SK-N-MC (cell line): ENCODE measurements at regions not wholly inside any gene's neighbourhood (a gene's known extent, or its start where the extent isn't known, plus 50 kb on each side); places are given as distances from the start of the nearest gene placed in this dataset.

ENCODE experiments used
- DNase-seq: peaks from one replicate; pipeline ENCODE4 v3.0.0-alpha.2; 2011; ENCODE audit warnings: low read depth, low spot score
- H3K27ac ChIP-seq: fragments of 200-600 bp; sonication (generic); 2 replicates; pipeline ENCODE4 v1.5.1; 2016; ENCODE audit warnings: mixed run types
- H3K36me3 ChIP-seq: fragments of 200-600 bp; sonication (generic); 2 replicates; pipeline ENCODE4 v1.6.1; 2017; ENCODE audit warnings: antibody characterized with exemption, low read length, mixed read lengths; ENCODE audit not compliant: insufficient read depth
- H3K4me3 ChIP-seq: fragments of 200-600 bp; sonication (generic); 2 replicates; pipeline ENCODE4 v1.5.1; 2016
- H3K9ac ChIP-seq: fragments of 200-600 bp; sonication (generic); 2 replicates; pipeline ENCODE4 v1.8.0; 2017; ENCODE audit warnings: mixed run types, mixed read lengths; ENCODE audit not compliant: insufficient read length
- H3K9me3 ChIP-seq: fragments of 200-600 bp; sonication (generic); 2 replicates; pipeline ENCODE4 v1.6.1; 2017; ENCODE audit warnings: low read depth, mild to moderate bottlenecking, antibody characterized with exemption, low read length, moderate library complexity, mixed read lengths
- EZH2 ChIP-seq: fragments of 200-600 bp; sonication (generic); IDR thresholded peaks from one replicate; pipeline ENCODE4 v1.6.1; 2017; ENCODE audit warnings: antibody characterized with exemption
- FOXP2 ChIP-seq: optimal IDR thresholded peaks from 2 replicates; pipeline ENCODE3; 2011; ENCODE audit warnings: mild to moderate bottlenecking, moderate library complexity; ENCODE audit not compliant: insufficient read depth; ENCODE audit errors: extremely low read length, control extremely low read depth
- POLR2AphosphoS5 ChIP-seq: IDR thresholded peaks from 2 replicates; pipeline ENCODE4 v1.6.1; 2012; ENCODE audit warnings: mild to moderate bottlenecking, low read depth, low read length, borderline replicate concordance

- peak overlapping the region; percentile 64 for H3K27ac ChIP-seq
- TF ChIP-seq POLR2AphosphoS5 (no peak), FOXP2 (no peak), EZH2 (no peak)
Observed at GRCh38 chr7:116395141-116395791, 104.3 kb upstream of the CAV2 start.

DNA sequence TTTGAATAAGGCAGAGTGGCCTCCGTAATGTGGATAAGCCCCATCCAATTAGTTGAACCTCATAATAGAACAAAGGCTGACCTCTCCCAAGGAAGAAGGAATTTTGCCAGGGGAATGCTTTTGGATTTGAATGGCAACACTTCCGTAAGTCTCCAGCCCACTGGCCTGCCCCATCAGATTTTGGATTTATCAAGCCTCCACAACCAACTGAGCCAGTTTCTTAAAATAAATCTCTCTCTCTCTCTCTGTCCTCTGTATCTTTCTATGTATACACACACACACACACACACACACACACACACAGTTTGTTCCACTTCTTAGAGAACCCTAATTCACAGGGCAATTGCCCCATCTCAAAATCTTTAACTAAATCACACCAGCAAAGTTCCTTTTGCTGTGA, 100.9 kb upstream of the CAV2 start:
- Histone ChIP-seq H3K27ac (no peak overlapping the region), H3K36me3 (no peaks in the 10 kb centered on the region), H3K9ac (no peak overlapping the region), H3K4me3 (no peak overlapping the region), H3K9me3 (peaks cover 6% of the 10 kb centered on the region; the same call in 1 of the 2 replicates)
- TF ChIP-seq POLR2AphosphoS5: no peak
- no peak for TF ChIP-seq FOXP2
- TF ChIP-seq EZH2: no peak
- no peak for DNase-seq

More at GRCh38 chr7:116395141-116395791, 104.3 kb upstream of the CAV2 start:
- no peak overlapping the region for H3K9ac ChIP-seq
- no peak for DNase-seq
- 0 out of 2 replicates have a peak overlapping the region, but pooled peaks have one; percentile 4 for H3K4me3 ChIP-seq
- peaks cover 6% of the 10 kb centered on the region; the same call in 1 of the 2 replicates for H3K9me3 ChIP-seq
- no peaks in the 10 kb centered on the region for H3K36me3 ChIP-seq

DNA sequence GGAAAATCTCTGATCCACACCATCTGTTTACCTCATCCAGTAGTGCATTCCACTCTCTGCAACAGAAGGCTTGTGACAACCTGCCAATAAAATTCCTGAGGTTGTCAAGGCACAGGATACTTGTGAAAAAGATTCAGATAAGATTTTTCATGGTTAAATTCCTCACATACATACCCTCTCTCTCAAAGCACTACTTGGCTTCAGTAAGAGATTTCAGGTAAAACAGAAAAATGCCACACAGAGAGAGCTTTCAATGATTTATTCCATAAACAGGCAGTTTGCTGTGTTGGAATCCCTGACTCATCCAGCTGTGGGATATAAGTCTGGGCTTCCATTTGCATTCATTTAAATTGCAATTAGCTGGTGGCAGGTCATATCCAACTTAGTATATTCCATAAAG, 99.7 kb upstream of the CAV2 start:
- no peak overlapping the region for H3K4me3 ChIP-seq
- TF ChIP-seq POLR2AphosphoS5 (no peak), EZH2 (no peak), FOXP2 (no peak)
- H3K9ac ChIP-seq: no peak overlapping the region
- H3K36me3 ChIP-seq: no peaks in the 10 kb centered on the region
- no peak for DNase-seq
- H3K27ac ChIP-seq: 0 out of 2 replicates have a peak overlapping the region, but pooled peaks have one; percentile 5
- peaks cover 6% of the 10 kb centered on the region; the same call in 1 of the 2 replicates for H3K9me3 ChIP-seq

DNA sequence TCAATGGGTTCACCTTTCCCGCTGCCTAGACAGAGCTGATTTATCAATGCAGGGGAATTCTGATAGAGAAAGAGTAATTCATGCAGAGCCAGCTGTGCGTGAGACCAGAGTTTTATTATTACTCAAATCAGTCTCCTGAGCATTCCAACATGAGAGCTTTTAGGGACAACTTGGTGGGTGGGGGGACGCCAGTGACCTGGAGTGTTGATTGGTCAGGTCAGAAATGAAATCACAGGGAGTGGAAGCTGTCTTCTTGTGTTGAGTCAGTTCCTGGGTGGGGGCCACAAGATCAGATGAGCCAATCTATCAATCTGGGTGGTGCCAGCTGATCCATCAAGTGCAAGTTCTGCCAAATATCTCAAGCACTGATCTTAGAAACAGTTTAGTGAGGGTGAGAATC, 99.0 kb upstream of the CAV2 start:
- TF ChIP-seq FOXP2 (no peak), POLR2AphosphoS5 (no peak), EZH2 (no peak)
- Histone ChIP-seq H3K36me3 (no peaks in the 10 kb centered on the region), H3K9me3 (peaks cover 6% of the 10 kb centered on the region; the same call in 1 of the 2 replicates), H3K9ac (no peak overlapping the region), H3K4me3 (no peak overlapping the region), H3K27ac (no peak overlapping the region)
- no peak for DNase-seq

DNA sequence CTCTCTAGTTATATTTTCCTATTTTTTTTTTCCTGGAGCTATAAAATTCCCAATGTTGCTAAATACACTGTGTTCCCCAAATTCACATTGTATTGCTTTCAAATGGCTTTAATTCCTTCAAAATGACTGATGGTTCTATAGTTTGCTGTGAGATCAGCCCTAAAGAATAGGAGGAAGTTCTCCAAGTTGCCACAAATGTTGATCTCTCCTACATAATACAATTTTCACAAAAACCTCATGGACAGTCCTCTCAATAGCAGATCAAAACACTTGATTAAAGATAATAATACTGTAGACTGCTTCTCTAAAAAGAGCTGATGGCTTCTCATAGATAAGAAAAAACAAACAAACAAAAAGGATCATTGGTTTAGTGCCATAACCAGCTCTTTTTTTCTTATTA, 97.8 kb upstream of the CAV2 start:
- DNase-seq: no peak
- Histone ChIP-seq H3K9me3 (peaks cover 6% of the 10 kb centered on the region; the same call in 1 of the 2 replicates), H3K27ac (no peak overlapping the region), H3K4me3 (no peak overlapping the region), H3K9ac (no peak overlapping the region), H3K36me3 (no peaks in the 10 kb centered on the region)
- TF ChIP-seq FOXP2 (no peak), POLR2AphosphoS5 (no peak), EZH2 (no peak)

GRCh38 chr7:116403265-116403664, 96.3 kb upstream of the CAV2 start:
- Histone ChIP-seq H3K9ac (no peak overlapping the region), H3K27ac (no peak overlapping the region), H3K4me3 (no peak overlapping the region), H3K9me3 (peaks cover 2% of the 10 kb centered on the region; the same call in 1 of the 2 replicates), H3K36me3 (no peaks in the 10 kb centered on the region)
- TF ChIP-seq EZH2 (no peak), POLR2AphosphoS5 (no peak), FOXP2 (no peak)
- no peak for DNase-seq

- Histone ChIP-seq H3K9ac (no peak overlapping the region), H3K4me3 (no peak overlapping the region), H3K27ac (no peak overlapping the region), H3K9me3 (no peaks in the 10 kb centered on the region), H3K36me3 (no peaks in the 10 kb centered on the region)
- DNase-seq: no peak
- TF ChIP-seq FOXP2: no peak
Observed at GRCh38 chr7:116404389-116404788, 95.1 kb upstream of the CAV2 start.

DNA sequence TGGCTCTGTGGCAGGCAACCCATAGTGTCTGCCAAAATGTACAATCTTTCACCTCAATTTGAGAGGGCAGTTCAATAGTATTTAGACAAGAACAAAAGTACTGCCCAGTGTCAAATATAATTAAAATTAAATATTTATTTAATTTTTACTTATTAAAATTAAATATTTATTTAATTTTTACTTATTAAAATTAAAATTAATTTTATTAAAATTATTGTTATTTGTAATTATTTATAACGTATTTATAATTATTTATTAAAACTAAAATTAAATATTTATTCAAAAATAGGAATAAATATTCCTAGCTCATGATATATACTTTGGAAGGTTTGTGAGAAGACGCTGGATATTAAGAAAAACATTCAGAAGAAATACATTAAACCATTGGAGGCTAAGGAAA, 93.7 kb upstream of the CAV2 start:
- H3K27ac ChIP-seq: no peak overlapping the region

DNA sequence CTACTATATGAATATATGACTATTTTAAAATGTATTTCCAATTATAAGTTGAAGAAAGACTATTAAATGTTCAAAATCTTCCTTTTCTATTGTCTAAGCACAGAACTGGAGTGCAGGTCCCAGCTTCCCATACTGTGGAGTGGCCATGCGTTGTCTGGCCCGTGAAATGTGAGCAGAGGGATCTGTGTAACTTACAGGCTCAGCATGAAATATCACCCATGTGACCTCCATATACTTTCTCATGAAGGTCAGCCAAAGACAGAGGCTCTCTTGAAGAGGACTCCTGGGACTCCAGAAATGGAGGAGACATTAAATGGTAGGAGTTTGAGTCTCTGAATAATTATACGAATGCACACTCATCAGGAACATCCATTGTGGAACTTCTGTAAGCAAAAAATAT, 92.4 kb upstream of the CAV2 start:
- DNase-seq: no peak
- Histone ChIP-seq H3K9me3 (no peaks in the 10 kb centered on the region), H3K4me3 (no peak overlapping the region), H3K27ac (peak overlapping the region; percentile 55), H3K9ac (no peak overlapping the region), H3K36me3 (no peaks in the 10 kb centered on the region)
- no peak for TF ChIP-seq POLR2AphosphoS5
- no peak for TF ChIP-seq EZH2
- TF ChIP-seq FOXP2: no peak

More for the DNA sequence above, 93.7 kb upstream of the CAV2 start:
- Histone ChIP-seq H3K9me3 (no peaks in the 10 kb centered on the region), H3K9ac (no peak overlapping the region), H3K36me3 (no peaks in the 10 kb centered on the region), H3K4me3 (no peak overlapping the region)
- TF ChIP-seq FOXP2 (no peak), EZH2 (no peak), POLR2AphosphoS5 (no peak)
- no peak for DNase-seq
